ENCODE measurements at regions not wholly inside any gene's neighbourhood (a gene's known extent, or its start where the extent isn't known, plus 50 kb on each side); places are given as distances from the start of the nearest gene placed in this dataset.

DNA sequence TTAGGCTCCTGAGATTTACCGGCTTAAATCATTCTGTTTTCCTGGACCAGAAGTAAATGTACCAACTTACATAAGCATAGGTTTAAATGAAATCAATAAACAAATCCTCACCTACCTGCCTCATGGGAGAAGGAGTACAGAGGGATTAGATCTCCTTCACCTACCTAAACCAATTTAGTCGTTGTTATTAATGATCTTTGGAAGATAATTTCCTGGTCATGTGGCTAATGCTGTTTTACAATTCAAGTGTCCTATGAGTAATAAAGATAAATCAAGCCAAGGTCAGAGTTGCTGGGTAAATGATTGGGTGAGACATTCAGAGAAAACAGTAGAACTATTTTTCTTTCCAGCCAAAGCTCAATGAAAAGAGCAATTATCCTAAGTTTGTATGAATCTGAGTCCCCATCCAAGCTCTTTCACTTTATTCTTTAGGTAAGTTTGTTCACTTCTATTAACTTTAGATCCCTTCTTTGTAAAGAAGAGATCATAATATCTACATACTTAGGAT is 423.0 kb upstream of the FAM241A start:
- TF ChIP-seq, protein P1, sequence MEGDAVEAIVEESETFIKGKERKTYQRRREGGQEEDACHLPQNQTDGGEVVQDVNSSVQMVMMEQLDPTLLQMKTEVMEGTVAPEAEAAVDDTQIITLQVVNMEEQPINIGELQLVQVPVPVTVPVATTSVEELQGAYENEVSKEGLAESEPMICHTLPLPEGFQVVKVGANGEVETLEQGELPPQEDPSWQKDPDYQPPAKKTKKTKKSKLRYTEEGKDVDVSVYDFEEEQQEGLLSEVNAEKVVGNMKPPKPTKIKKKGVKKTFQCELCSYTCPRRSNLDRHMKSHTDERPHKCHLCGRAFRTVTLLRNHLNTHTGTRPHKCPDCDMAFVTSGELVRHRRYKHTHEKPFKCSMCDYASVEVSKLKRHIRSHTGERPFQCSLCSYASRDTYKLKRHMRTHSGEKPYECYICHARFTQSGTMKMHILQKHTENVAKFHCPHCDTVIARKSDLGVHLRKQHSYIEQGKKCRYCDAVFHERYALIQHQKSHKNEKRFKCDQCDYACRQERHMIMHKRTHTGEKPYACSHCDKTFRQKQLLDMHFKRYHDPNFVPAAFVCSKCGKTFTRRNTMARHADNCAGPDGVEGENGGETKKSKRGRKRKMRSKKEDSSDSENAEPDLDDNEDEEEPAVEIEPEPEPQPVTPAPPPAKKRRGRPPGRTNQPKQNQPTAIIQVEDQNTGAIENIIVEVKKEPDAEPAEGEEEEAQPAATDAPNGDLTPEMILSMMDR (IDR thresholded peaks at IDR 0.05; ENCODE audit: low read depth, low read length, missing control alignments), result no peak

DNA sequence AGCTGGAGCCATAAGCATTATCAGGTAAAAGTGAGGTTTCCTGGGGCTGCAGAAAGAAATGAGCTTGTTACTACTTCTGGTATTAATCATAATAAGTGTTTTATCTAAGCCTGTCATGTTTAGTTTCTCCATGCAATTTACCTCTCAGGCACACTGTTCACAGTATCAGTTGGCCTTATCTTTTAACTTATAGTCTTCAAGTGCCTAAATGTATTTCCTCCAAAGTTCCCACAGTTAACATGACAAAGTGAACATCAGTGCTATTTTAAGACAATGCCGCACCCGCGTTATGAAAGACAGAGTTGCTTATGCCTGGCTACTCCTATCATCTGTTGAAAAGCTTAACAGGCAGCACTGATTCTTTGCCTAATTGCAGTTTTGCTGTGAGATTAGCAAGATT is 408.7 kb upstream of the FAM241A start:
- no peak for DNase-seq
- in situ Hi-C loops (cut with HindIII; ENCODE audit: low pct_ligation_motif_present, low sequenced_read_pairs), result no loop called here
- no peak overlapping the region for H3K27ac ChIP-seq

More for the DNA sequence above, 423.0 kb upstream of the FAM241A start:
- Histone ChIP-seq H3K36me3 (replicated peaks) (no peaks in the 10 kb centered on the region), H3K27me3 (replicated peaks) (no peaks in the 10 kb centered on the region), H3K4me3 (ENCODE audit: low read depth, low read length) (no peak overlapping the region), H3K27ac (no peak overlapping the region)
- DNase-seq, result no peak
- in situ Hi-C loops (cut with HindIII; ENCODE audit: low pct_ligation_motif_present, low sequenced_read_pairs), result no loop called here

DNA sequence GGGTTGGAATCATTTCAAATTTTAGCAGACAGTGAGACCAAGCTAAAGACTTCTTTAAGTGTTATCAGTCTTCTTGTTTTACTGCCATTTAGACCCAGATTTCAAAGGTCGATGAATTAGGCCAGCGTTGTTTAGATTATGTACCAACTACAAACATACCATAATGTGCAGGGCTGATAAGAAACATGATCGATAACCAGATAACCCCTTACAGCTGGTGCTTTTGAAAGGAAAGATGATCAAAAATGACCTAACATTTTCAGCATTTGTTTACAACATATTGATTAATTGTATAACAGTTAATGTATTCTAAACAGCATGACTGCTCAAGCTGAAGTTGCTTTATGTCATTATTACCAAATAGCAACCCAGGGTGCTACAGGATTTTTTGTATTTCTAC is 400.4 kb upstream of the FAM241A start:
- no peak for DNase-seq
- Histone ChIP-seq H3K36me3 (replicated peaks) (no peaks in the 10 kb centered on the region), H3K27me3 (replicated peaks) (no peaks in the 10 kb centered on the region), H3K27ac (no peak overlapping the region), H3K4me3 (ENCODE audit: low read depth, low read length) (no peak overlapping the region)
- in situ Hi-C loops (cut with HindIII; ENCODE audit: low pct_ligation_motif_present, low sequenced_read_pairs), result no loop called here
- TF ChIP-seq, protein P1 (IDR thresholded peaks at IDR 0.05; ENCODE audit: low read depth, low read length, missing control alignments), result no peak

More for the DNA sequence above, 408.7 kb upstream of the FAM241A start:
- H3K36me3 ChIP-seq (replicated peaks), result no peaks in the 10 kb centered on the region
- H3K4me3 ChIP-seq (ENCODE audit: low read depth, low read length), result no peak overlapping the region
- no peaks in the 10 kb centered on the region for H3K27me3 ChIP-seq (replicated peaks)
- TF ChIP-seq, protein P1 (IDR thresholded peaks at IDR 0.05; ENCODE audit: low read depth, low read length, missing control alignments), result no peak

DNA sequence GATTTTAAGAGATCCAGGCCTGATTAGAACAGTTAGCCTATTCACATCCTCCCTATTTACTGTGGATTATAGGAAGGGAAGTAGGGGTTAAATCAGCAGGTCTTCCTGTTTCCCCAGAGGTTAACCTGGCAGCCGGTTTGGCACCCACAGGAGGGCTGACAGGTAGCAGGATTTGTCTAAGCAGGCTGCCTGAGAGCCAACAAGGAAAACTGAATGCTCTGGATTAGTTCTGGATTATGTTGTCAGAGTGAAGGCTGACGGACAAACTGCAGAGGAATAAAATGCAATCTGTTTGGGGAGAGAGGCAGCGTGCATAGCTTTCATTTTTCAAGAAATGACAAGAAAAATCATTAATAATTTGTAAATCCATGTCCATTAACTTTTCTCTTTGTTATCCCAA is 397.1 kb upstream of the FAM241A start:
- no peak for DNase-seq
- in situ Hi-C loops (cut with HindIII; ENCODE audit: low pct_ligation_motif_present, low sequenced_read_pairs), result no loop called here
- H3K4me3 ChIP-seq (ENCODE audit: low read depth, low read length), result no peak overlapping the region
- TF ChIP-seq, protein P1 (IDR thresholded peaks at IDR 0.05; ENCODE audit: low read depth, low read length, missing control alignments), result no peak
- no peak overlapping the region for H3K27ac ChIP-seq
- H3K36me3 ChIP-seq (replicated peaks), result no peaks in the 10 kb centered on the region
- no peaks in the 10 kb centered on the region for H3K27me3 ChIP-seq (replicated peaks)

DNA sequence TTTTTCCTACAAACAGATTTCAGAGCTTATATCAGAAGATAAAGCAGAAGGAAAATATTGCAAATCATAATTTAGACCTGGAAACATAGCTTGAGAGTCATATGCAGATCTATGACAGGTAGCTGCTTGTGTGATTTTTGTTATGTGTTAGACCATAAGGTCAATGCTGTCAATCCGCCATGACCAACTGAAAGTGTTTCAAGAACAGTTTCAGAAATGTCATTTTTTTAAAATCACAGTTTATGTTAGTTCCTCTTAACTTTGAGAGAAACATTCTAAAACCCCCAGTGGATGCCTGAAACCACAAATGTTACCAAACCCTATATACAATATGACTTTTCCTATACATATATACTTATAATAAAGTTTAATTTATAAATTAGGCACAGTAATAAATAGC is 391.3 kb upstream of the FAM241A start:
- no peak overlapping the region for H3K4me3 ChIP-seq (ENCODE audit: low read depth, low read length)
- no peak overlapping the region for H3K27ac ChIP-seq
- H3K36me3 ChIP-seq (replicated peaks), result no peaks in the 10 kb centered on the region
- in situ Hi-C loops (cut with HindIII; ENCODE audit: low pct_ligation_motif_present, low sequenced_read_pairs), result no loop called here
- no peak for DNase-seq
- no peaks in the 10 kb centered on the region for H3K27me3 ChIP-seq (replicated peaks)
- TF ChIP-seq, protein P1 (IDR thresholded peaks at IDR 0.05; ENCODE audit: low read depth, low read length, missing control alignments), result no peak

DNA sequence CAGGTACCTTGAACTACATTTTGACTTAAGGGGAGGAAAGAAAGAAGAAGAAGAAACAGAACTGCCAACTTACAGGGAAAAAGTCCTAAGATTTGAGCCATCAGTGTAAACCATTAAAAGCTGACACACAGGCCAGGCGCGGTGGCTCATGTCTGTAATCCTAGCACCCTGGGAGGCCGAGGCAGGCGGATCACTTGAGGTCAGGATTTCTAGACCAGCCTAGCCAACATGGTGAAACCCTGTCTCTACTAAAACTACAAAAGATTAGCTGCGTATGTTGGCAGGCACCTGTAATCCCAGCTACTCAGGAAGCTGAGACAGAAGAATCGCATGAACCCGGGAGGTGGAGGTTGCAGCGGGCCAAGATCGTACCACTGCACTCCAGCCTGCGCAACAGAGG is 389.7 kb upstream of the FAM241A start:
- H3K27me3 ChIP-seq (replicated peaks), result no peaks in the 10 kb centered on the region
- in situ Hi-C loops (cut with HindIII; ENCODE audit: low pct_ligation_motif_present, low sequenced_read_pairs), result no loop called here
- TF ChIP-seq, protein P1 (IDR thresholded peaks at IDR 0.05; ENCODE audit: low read depth, low read length, missing control alignments), result no peak
- no peak overlapping the region for H3K4me3 ChIP-seq (ENCODE audit: low read depth, low read length)
- H3K27ac ChIP-seq, result no peak overlapping the region
- no peaks in the 10 kb centered on the region for H3K36me3 ChIP-seq (replicated peaks)
- no peak for DNase-seq

Data from brain microvascular endothelial cell (primary cell).